GM18511 (cell line): ENCODE measurements at regions not wholly inside any gene's neighbourhood (a gene's known extent, or its start where the extent isn't known, plus 50 kb on each side); places are given as distances from the start of the nearest gene placed in this dataset.
A peak's percentile ranks its signal among the peaks of the same experiment; 100 is the strongest.
"Not testable (repeated sequence)": the region's sequence is repeated elsewhere in the genome, so short reads cannot be mapped to it uniquely, and the experiment has no call there.

Experiments
- ATAC-seq: cut with Tn5 transposase; IDR thresholded peaks from one replicate; pipeline ENCODE4 v1.9.1; 2021; ENCODE audit warnings: mild to moderate bottlenecking, moderate library complexity; ENCODE audit not compliant: unreplicated experiment

DNA sequence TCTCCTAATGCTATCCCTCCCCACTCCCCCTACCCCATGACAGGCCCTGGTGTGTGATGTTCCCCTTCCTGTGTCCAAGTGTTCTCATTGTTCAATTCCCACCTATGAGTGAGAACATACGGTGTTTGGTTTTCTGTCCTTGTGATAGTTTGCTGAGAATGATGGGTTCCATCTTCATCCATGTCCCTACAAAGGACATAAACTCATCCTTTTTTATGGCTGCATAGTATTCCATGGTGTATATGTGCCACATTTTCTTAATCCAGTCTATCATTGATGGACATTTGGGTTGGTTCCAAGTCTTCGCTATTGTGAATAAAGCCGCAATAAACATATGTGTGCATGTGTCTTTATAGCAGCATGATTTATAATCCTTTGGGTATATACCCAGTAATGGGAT, 227.5 kb upstream of the PRDM1 start:
- not testable (repeated sequence) for ATAC-seq

GRCh38 chr6:105855433-105855832, 230.7 kb upstream of the PRDM1 start:
- no peak for ATAC-seq

DNA sequence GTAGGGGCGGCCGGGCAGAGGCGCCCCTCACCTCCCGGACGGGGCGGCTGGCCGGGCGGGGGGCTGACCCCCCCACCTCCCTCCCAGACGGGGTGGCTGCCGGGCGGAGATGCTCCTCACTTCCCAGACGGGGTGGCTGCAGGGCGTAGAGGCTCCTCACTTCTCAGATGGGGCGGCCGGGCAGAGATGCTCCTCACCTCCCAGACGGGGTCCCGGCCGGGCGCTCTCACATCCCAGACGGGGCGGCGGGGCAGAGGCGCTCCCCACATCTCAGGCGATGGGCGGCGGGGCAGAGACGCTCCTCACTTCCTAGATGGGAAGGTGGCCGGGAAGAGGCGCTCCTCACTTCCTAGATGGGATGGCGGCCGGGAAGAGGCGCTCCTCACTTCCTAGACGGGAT, 232.2 kb upstream of the PRDM1 start:
- ATAC-seq, result not testable (repeated sequence)

DNA sequence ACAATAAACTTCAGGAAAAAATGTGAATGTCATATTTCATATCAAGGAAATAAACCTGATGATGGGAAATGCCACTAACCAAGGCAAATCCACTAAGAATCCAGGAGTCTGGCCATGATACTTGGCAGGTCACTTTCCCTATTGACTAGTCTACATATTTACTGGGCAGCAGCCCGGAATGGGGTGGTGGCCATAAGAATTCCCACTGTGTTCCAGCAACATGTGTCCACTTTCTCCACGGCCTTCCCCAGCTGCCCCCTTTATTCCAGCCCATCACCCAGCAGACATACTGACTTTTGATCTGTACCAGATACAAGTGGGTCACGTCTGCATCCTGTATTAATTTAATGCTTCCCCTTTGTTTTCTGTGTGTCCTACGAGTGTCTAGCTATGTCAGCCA, 234.5 kb upstream of the PRDM1 start:
- ATAC-seq, result no peak

DNA sequence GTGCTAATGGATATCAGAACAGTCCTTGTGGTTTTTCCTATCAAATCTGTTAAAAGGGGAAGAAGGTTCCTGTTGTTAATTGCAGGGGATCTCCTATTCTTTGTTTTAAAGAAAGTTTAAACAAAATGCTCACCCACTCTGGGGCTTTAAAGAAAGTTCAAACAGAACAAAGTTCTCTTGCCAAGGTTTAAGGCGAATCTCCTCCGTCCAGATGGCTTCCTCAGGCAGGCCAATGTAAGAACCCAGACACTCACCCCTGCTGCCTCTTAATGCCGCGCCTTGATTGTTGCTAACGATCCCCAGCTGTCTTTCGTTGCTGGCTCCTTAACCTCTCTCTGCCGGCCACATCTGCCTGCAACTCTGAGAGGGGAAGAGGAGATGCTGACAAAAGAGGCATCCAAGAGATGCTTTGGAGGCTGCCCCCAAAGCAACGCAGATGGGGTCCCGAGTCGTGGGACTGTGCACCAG, 235.0 kb upstream of the PRDM1 start:
- ATAC-seq, result no peak

GRCh38 chr6:105850261-105851112, 235.6 kb upstream of the PRDM1 start:
- no peak for ATAC-seq

DNA sequence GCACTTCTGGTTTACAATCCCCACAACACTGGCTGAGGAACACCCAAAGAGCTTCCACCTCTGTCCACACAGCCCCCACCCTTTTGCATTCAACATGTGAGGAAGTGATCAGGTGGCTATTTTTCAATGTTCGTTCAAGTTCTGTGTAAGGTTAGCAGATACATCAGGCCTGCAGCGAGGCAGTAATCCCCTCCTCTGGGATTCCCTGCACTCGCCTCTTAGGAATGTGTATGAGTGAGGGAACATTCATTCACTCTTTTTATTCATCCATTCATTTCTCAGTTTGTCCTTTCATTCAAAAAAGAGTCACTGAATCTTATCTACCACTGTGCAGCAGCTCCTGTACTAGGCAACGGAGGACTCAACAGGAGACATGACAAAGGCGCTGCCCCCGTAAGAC, 236.4 kb upstream of the PRDM1 start:
- no peak for ATAC-seq

DNA sequence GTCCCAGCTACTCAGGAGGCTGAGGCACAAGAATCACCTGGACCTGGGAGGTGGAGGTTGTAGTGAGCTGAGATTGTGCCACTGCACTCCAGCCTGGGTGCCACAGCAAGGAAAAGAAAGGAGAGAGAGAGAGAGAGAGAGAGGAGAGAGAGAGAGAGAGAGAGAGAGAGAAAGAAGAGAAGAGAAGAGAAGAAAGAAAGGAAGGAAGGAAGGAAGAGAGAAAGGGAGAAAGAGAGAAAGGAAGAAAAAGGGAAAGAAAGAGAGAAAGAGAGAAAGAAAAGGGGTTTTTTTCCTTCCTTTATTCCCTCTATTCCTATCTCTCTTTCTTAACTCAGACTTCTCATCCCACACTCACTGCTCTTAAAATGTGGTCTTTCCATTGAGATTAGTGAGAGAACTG, 238.7 kb upstream of the PRDM1 start:
- no peak for ATAC-seq

- no peak for ATAC-seq
Measured at GRCh38 chr6:105844275-105844883, 241.8 kb upstream of the PRDM1 start.

DNA sequence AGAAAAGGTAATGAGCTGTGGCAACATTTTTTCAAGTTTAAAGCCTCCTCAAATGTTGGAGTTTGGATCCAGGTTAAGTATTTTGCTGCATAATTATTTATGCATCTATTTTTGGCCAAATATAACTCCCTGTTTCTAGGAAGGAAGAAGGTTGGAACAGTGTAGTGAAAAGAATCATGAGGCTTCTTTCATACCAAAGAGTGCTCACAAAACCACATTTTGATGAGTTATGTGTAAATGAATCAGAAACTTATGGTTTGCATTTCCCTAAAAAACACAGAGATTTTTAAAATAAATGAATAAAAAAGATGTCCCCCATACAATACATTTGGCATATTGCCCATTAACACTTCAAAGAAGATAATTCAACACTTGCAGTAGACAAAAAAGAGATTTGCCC, 246.9 kb upstream of the PRDM1 start:
- ATAC-seq, result no peak

DNA sequence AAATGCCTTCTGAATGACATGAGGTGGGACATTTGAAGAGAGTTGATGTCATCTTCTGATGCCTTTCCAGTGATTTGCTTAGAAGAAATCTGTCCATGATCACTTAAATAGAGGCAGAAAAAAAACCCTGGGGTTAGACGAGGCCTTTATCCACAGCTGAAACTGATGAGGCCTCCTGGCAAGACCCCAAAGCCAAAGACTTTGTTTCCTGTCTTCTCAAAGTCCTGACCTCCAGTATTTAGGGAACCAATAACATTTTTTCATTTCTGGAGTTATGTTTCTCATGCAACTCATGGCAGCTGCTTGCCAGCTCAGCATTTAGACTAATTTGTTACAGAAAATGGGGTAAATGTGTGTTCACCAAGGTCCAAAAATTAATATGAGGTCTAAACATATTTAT, 248.0 kb upstream of the PRDM1 start:
- ATAC-seq, result no peak

DNA sequence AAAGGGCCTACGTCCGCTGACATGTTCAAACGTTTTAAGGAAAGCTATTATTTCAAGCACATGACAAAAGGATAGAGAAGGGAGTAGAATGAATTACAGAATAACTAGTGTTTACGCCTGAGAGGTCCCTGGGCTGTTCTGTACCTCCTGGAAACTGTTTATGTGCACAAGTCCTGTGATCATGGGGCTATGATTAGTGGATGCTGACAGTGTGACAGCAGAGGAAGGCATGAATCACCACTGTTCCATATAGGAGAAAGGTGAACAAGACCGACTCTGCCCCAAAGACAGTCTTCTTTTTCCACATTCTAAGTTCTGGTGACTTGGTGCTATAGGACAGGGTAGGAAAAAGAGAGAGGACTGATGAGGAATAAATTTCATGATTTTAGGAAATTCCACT, 249.2 kb upstream of the PRDM1 start:
- ATAC-seq, result no peak

GRCh38 chr6:105836379-105836778, 249.8 kb upstream of the PRDM1 start:
- no peak for ATAC-seq

DNA sequence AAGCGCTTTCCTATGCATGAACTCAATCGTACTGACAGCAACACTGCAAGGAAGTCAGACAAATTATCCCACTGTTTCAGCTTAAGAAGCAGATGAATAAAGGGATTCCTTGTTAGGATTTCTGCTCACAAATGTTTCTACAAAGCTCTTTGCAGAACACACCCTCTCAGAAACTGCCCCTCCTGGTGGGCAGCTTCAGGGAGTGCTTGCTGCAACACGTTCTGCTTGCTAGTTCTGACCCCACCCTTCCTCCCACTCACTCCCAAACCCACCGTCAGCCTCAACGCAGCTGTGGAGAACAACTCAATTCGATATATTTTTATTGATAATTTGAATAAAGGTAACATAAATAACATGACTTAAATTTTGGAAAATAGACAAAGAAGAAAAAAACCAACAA, 250.8 kb upstream of the PRDM1 start:
- no peak for ATAC-seq

GRCh38 chr6:105833959-105834947, 251.9 kb upstream of the PRDM1 start:
- no peak for ATAC-seq

- no peak for ATAC-seq
Measured at GRCh38 chr6:105832313-105832761, 253.8 kb upstream of the PRDM1 start.

GRCh38 chr6:105831311-105832097, 254.6 kb upstream of the PRDM1 start:
- ATAC-seq, result no peak

DNA sequence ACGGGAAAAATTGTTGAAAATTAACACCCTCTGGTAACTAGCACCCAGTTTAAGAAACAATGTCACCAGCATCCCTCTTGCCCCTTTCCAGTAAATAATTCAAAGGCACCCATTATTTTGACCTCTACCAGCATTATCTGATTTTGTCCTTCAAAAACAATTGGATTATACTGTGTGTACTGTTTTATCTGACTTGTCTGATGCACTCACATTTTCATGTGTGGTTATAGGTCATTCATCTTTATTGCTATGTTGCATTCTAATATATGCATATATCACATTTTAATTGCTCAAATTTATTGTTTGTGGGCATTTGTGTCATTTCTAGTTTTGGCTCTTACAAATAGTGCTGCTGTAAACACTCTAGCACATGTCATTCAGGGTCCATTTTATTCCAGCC, 260.9 kb upstream of the PRDM1 start:
- no peak for ATAC-seq

GRCh38 chr6:105824732-105825131, 261.4 kb upstream of the PRDM1 start:
- ATAC-seq, result peak; percentile 72

DNA sequence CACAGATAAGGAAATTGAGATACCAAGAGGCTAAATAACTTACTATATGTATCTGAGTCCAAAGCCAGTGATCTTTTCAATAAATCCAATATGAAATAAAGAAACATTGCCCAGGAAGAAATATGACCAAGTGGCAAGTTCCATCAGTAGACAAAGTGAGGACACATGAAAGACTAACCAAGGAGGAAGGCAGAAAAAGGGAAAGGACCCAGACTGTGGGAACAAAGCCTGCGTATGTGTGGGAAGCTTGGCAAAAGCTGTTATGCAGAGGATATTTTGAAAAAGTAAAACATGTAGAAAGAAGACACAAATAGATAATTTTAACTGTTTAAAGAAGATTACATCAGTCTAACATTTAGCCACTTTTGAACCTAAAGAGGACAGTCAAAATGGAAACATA, 264.4 kb upstream of the PRDM1 start:
- no peak for ATAC-seq
